Stimulated activated naive CD8-positive, alpha-beta T cell treated with anti-CD3 and anti-CD28 coated beads, Interleukin-15, Interleukin-2, amounts not matched to agents 100 U/mL and 50 U/mL, for 24 hours (primary cell): ENCODE measurements at regions not wholly inside any gene's neighbourhood (a gene's known extent, or its start where the extent isn't known, plus 50 kb on each side); places are given as distances from the start of the nearest gene placed in this dataset.
"Not testable (repeated sequence)": the region's sequence is repeated elsewhere in the genome, so short reads cannot be mapped to it uniquely, and the experiment has no call there.

Experiments used
- ATAC-seq: fragments of 150-1000 bp; cut with Tn5 transposase; one replicate; pipeline ENCODE4 v1.10.0; 2021
- DNase-seq: peaks from one replicate; pipeline ENCODE4 v3.0.0; 2021

- DNase-seq: no peak
- ATAC-seq: no peak
Observed at GRCh38 chrX:125198546-125198945, 121.1 kb upstream of the TEX13C start.

DNA sequence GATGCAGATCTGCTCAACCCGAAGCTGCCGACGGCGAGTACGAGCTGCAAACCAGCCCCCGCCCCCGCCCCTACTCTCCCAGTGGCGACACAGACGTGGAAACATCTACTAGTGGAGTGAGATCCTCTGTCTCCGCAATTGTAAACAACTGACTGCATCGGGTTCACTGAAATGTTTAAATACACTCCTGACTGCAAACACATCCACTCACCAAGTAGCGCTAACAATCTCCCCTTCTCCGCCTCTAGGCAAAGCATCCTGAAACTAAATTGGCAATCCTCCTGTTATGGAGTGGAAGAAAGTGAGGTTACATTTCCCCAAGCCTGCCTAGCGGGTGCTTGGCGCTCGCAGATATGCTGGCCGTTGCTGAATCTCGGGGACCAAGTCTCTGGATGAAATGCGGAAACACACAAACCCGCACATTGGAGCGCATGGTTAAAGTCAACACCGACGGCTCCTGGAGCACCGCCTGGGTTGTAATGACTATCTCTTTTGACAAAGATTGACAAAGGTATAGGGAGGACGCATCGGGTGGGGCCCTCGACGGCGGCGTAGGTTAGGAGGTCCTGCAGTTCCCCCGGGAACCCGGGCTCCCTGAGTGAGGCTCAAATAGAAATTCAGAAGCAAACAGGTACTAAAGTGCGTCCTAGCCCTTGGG is 117.0 kb upstream of the TEX13C start:
- DNase-seq (peak; percentile 3), ATAC-seq (no peak)

DNA sequence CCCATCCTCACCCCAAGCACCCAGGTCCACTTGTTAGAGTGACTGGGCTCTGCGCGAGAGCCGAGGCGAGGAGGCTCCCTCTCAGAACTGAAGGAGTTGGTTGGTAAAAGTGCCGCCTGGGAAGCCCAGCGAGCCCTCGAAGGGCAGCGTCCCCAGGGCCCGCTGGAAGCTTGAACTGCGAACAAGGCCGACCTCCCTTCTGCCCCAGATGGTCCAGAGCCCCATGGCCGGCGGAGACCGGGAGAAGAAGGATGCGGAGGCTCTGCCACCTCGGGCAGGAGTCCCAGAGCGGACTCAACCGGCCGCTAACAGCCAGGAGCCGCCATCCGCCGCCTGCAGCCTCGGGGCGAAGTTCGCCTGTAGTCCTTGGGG is 116.3 kb upstream of the TEX13C start:
- peak; percentile 2 for DNase-seq
- no peak for ATAC-seq

DNA sequence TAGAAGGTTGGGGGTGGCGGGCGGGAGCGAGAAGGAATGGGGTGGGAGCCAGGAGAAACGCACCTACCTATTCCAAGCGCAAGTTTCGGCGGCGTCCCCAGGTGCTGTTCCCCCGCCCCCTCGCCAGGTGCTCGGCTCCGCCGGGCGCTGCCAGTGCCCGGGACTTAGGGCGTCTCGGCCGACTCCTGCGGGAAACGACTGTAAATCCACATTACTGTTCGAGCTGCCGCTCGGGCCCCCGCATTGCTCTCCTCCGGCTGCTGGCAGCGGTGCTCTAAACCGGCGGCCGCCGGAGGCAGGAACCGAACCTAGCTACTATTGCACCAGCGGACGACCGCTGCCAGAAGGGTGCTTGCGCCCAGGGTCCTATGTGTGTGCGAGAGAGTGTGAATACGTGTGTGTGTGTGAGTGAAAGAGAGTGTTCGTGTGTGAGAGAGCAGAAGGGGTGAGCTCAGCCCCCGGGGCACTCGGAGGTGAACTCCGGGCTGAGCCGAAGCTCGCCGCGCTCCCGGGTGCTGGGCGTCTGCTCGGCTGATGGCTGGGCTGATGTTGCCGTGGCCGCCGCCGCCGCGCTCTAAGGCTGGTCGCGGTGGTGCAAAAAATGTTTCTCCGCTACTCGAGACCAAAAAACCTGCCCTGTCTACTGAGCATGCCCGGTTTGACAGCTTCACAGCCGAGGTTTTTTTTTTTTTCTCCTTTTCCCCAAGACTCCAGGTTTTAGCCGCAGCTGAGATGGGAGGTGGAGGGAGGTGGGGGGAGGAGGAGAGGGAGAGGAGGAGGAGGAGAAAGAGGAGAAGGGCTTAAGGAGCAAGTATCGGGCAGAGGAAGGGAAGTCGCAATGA is 115.7 kb upstream of the TEX13C start:
- peak; percentile 51 for ATAC-seq

GRCh38 chrX:125204681-125205132 is 115.0 kb upstream of the TEX13C start:
- DNase-seq: no peak
- ATAC-seq: no peak

More for the DNA sequence above, 115.7 kb upstream of the TEX13C start:
- DNase-seq: peak; percentile 8

GRCh38 chrX:125205133-125205917 is 114.3 kb upstream of the TEX13C start:
- ATAC-seq (peak; percentile 44), DNase-seq (peak; percentile 12)

GRCh38 chrX:125205918-125206665 is 113.6 kb upstream of the TEX13C start:
- ATAC-seq: no peak
- peak; percentile 3 for DNase-seq

DNA sequence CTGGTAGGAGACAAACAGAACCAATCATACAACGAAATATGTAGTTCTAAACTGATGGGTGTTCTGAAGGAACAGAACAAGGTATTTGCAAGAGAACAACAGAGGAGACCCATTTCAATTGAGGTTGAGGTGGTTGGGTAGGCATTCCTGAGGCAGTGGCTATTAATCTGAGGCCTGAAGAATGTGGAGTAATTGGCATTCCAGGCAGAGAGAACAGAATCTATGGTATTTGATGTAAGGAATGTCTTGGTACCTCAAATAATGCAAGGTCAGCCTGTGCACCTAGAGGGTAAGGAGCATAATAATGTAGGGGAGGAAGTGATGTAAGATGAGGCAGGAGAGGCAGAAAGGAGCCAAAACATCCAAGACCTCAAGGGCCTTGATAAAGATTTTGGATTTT is 109.5 kb upstream of the TEX13C start:
- no peak for ATAC-seq
- no peak for DNase-seq

DNA sequence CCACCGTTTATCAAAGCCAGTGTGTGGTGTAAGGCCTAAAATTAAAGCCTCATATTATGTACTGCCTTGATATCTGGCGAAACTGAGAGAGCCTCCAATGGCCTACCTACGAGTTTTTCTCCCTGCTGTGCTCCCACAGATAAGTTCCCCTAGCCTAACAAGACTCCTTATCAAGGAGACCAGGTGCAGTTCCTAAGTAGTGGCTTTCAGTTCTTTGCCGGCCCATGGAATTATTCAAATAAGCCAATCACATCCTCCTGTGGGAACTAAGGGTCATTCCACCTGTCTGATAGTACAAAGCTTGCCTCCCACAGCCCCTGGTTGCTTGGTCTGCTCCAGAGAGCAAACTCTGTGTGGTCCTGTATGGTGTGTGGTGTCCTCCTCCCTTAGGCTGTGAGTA is 99.8 kb upstream of the TEX13C start:
- ATAC-seq: no peak

GRCh38 chrX:125236955-125237354 is 82.7 kb upstream of the TEX13C start:
- ATAC-seq (no peak), DNase-seq (no peak)

More for the DNA sequence above, 99.8 kb upstream of the TEX13C start:
- no peak for DNase-seq

GRCh38 chrX:125248931-125249330 is 70.7 kb upstream of the TEX13C start:
- ATAC-seq: no peak

GRCh38 chrX:125255759-125256158 is 63.9 kb upstream of the TEX13C start:
- ATAC-seq, DNase-seq: not testable (repeated sequence)

More at GRCh38 chrX:125248931-125249330, 70.7 kb upstream of the TEX13C start:
- DNase-seq: no peak

DNA sequence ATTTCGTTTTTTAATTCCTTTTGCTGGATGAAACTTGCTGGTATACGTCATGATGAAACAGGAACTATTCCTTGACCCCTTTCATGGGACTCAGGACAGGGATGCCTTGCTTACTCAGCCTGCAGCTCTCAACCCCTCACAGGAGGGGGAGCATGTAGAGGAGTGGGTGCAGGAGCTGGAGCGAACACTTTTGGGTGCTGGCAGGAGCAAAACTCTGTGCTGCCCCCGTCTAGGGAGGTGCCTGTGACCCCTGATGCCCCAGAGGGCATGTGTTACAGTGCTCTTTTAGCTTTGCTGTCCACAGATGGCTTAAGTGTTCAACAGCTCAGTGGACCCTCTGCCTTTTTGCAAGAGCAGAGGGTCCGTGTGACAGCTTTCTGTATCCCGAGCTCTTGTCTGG is 56.8 kb upstream of the TEX13C start:
- no peak for ATAC-seq
- no peak for DNase-seq

DNA sequence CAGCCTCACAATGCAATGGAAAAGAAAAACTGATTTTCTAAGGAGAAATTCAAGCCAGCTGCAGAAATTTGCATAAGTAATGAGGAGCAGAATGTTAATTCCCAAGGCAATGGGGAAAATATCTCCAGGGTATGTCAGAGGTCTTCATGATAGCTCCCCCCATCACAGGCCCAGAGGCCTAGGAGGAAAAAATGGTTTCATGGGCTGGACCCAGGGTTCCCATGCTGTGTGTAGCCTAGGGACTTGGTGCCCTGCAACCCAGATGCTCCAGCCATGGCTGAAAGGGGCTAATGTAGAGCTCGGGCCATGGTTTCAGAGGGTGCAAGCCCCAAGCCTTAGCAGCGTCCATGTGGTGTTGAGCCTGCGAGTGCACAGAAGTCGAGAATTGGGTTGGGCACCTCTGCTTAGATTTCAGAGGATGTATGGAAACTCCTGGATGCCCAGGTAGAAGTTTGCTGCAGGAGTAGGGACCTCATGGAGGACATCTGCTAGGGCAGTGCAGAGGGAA is 53.5 kb upstream of the TEX13C start:
- no peak for ATAC-seq

More for the DNA sequence above, 53.5 kb upstream of the TEX13C start:
- DNase-seq: no peak
